Gastroesophageal sphincter (tissue), 3 donors: ENCODE measurements at regions not wholly inside any gene's neighbourhood (a gene's known extent, or its start where the extent isn't known, plus 50 kb on each side); places are given as distances from the start of the nearest gene placed in this dataset.

Experiments
- POLR2AphosphoS5 ChIP-seq: sonication (generic); formaldehyde crosslinking; IDR thresholded peaks from one replicate; pipeline ENCODE4 v1.6.1; 2017; ENCODE audit warnings: antibody characterized with exemption
- TF ChIP-seq, protein P1 (sequence below), 4 experiments: fragments of 200-600 bp in 2 of 4; fragments of 450-650 bp in 2 of 4; sonication (generic) in 1 of 4; IDR thresholded peaks; one replicate each; pipeline ENCODE4 v1.5.1; 2017 to 2019; ENCODE audit warnings: antibody characterized with exemption in 4 of 4, mild to moderate bottlenecking in 2 of 4, moderate library complexity in 2 of 4

DNA sequence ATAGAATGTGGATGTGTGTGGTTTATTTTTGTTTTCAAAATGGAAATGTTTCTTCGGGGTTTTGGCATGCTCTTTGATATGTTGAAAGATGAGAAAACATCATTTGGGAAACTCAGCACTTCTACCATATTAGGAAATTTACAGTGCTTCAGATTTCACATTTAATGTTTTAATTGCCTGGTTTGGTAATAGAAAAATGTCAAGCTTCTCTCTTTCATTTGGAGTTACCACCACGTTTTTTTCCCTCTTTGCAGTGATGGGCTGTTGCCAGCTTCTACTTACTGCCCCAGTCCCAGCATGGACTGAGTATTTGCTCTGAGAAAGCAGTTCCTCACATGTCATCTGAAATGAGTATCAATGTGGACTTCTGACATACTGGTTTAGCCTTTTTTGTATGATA is 267.7 kb downstream of the PRL start:
- no peak for TF ChIP-seq POLR2AphosphoS5
- TF ChIP-seq, protein P1, sequence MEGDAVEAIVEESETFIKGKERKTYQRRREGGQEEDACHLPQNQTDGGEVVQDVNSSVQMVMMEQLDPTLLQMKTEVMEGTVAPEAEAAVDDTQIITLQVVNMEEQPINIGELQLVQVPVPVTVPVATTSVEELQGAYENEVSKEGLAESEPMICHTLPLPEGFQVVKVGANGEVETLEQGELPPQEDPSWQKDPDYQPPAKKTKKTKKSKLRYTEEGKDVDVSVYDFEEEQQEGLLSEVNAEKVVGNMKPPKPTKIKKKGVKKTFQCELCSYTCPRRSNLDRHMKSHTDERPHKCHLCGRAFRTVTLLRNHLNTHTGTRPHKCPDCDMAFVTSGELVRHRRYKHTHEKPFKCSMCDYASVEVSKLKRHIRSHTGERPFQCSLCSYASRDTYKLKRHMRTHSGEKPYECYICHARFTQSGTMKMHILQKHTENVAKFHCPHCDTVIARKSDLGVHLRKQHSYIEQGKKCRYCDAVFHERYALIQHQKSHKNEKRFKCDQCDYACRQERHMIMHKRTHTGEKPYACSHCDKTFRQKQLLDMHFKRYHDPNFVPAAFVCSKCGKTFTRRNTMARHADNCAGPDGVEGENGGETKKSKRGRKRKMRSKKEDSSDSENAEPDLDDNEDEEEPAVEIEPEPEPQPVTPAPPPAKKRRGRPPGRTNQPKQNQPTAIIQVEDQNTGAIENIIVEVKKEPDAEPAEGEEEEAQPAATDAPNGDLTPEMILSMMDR (IDR thresholded peaks at IDR 0.05), result no peak
